GM12872 (cell line): ENCODE measurements at regions not wholly inside any gene's neighbourhood (a gene's known extent, or its start where the extent isn't known, plus 50 kb on each side); places are given as distances from the start of the nearest gene placed in this dataset.

Experiments
- CTCF ChIP-seq: IDR thresholded peaks from 3 replicates; pipeline ENCODE4 v1.5.1; 2011; ENCODE audit warnings: low read depth, mild to moderate bottlenecking, low read length, moderate library complexity; ENCODE audit not compliant: insufficient read depth

- TF ChIP-seq CTCF = no peak
Measured at GRCh38 chr13:109326601-109327000, 459.8 kb downstream of the IRS2 start.

- TF ChIP-seq CTCF = no peak
Measured at GRCh38 chr13:109323338-109323737, 463.0 kb downstream of the IRS2 start.

- no peak for TF ChIP-seq CTCF
Measured at GRCh38 chr13:109318945-109319590, 467.3 kb downstream of the IRS2 start.

- TF ChIP-seq CTCF = no peak
Measured at GRCh38 chr13:109315481-109315880, 470.9 kb downstream of the IRS2 start.

GRCh38 chr13:109314101-109314500 lies 472.3 kb downstream of the IRS2 start:
- TF ChIP-seq CTCF = no peak

- TF ChIP-seq CTCF = no peak
Measured at GRCh38 chr13:109312399-109312798, 474.0 kb downstream of the IRS2 start.

GRCh38 chr13:109309625-109310363 lies 476.6 kb downstream of the IRS2 start:
- no peak for TF ChIP-seq CTCF
